Ishikawa (cell line): ENCODE measurements at regions not wholly inside any gene's neighbourhood (a gene's known extent, or its start where the extent isn't known, plus 50 kb on each side); places are given as distances from the start of the nearest gene placed in this dataset.

Experiments
- CEBPB ChIP-seq: IDR thresholded peaks from 2 replicates; pipeline ENCODE4 v1.6.1; 2012
- CREB1 ChIP-seq: IDR thresholded peaks from 2 replicates; pipeline ENCODE4 v1.6.1; 2012; ENCODE audit warnings: low read depth
- EGR1 ChIP-seq: IDR thresholded peaks from 2 replicates; pipeline ENCODE4 v1.6.1; 2012
- EP300 ChIP-seq: IDR thresholded peaks from 2 replicates; pipeline ENCODE4 v1.6.1; 2012; ENCODE audit warnings: borderline replicate concordance
- RAD21 ChIP-seq: IDR thresholded peaks from 2 replicates; pipeline ENCODE4 v1.6.1; 2012; ENCODE audit warnings: low read depth
- TAF1 ChIP-seq: IDR thresholded peaks from 2 replicates; pipeline ENCODE4 v1.6.1; 2012; ENCODE audit warnings: low read depth, mild to moderate bottlenecking
- TCF12 ChIP-seq: IDR thresholded peaks from 2 replicates; pipeline ENCODE4 v1.6.1; 2012; ENCODE audit warnings: low read depth
- TEAD4 ChIP-seq: IDR thresholded peaks from 2 replicates; pipeline ENCODE4 v1.6.1; 2012
- YY1 ChIP-seq: IDR thresholded peaks from 2 replicates; pipeline ENCODE4 v1.6.1; 2012; ENCODE audit warnings: low read depth
- ZBTB7A ChIP-seq: IDR thresholded peaks from 2 replicates; pipeline ENCODE4 v1.6.1; 2012; ENCODE audit warnings: low read depth
- TF ChIP-seq, protein P1 (sequence below): IDR thresholded peaks from 2 replicates; pipeline ENCODE4 v1.6.1; 2012
- TF ChIP-seq, protein P2 (sequence below): IDR thresholded peaks from 2 replicates; pipeline ENCODE4 v1.6.1; 2012

DNA sequence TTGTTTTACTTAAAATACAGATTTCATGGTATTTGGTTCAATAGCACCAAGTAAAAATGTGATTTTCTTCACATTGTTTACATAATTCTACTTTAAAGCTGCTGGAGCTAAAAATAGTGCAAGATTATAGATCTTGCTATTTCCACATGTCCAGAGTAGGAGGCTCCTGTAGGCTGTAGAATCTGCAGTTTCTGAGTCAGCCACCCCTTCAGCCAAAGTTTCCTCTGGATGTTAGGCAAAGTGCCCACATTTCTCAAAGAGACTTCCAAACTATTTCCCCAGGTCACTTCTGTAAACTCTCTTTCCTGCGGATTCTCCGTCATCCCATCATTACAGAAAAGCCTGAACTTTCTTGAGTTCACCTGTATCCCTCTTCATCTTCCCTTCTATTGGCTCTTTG, 342.5 kb upstream of the FSTL5 start:
- TF ChIP-seq TAF1: no peak
- no peak for TF ChIP-seq TCF12
- TF ChIP-seq RAD21: no peak
- TF ChIP-seq EGR1: no peak
- no peak for TF ChIP-seq CREB1
- TF ChIP-seq, protein P1, sequence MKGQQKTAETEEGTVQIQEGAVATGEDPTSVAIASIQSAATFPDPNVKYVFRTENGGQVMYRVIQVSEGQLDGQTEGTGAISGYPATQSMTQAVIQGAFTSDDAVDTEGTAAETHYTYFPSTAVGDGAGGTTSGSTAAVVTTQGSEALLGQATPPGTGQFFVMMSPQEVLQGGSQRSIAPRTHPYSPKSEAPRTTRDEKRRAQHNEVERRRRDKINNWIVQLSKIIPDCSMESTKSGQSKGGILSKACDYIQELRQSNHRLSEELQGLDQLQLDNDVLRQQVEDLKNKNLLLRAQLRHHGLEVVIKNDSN: no peak
- TF ChIP-seq CEBPB: no peak
- no peak for TF ChIP-seq YY1
- TF ChIP-seq, protein P2, sequence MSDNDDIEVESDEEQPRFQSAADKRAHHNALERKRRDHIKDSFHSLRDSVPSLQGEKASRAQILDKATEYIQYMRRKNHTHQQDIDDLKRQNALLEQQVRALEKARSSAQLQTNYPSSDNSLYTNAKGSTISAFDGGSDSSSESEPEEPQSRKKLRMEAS: no peak
- no peak for TF ChIP-seq TEAD4
- no peak for TF ChIP-seq ZBTB7A
- TF ChIP-seq EP300: no peak
